ENCODE measurements at regions not wholly inside any gene's neighbourhood (a gene's known extent, or its start where the extent isn't known, plus 50 kb on each side); places are given as distances from the start of the nearest gene placed in this dataset.

DNA sequence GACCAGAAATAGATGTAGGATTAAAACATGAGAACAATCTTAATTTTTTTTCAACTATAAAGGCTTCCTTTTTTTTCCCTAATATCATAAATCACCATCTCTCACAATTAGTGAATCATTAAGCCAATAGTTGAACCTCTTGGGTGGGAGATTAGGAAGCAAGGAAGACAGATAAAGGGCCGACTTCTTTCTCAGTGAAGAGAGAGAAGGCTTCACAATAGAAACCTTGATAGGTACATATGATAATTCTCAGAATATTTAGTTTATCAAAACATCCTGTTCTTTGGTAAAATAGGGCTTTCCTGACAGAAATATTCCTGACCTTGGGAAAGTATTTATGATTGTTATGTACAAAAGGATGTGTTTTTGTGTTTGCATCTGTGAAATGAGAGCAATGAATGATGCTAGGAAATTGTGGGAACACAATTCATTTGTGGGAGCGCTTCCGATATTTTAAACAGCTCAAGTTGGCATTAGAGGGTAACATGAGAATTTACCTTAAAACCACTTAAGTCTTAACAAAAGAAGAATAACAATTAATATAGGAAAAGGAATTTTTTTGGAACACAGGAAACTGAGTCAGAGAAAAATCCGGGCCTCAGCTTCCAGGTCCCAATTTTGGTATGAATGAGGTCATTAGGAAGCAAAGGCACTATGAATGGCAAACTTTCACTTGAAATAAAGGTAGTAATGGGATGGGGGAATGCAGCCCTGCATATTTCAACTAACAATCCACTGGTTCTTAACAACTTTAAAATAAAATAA lies 263.2 kb upstream of the TGFBR2 start:
- Mint-ChIP-seq H3K4me3 (no peak overlapping the region), H3K27me3 (ENCODE audit: low read depth in 3 of 3) (peaks cover 0 to 1% (median 0%) of the 10 kb centered on the region in 3 donors), H3K4me1 (no peaks in the 10 kb centered on the region), H3K27ac (no peak overlapping the region), H3K36me3 (no peaks in the 10 kb centered on the region), H3K9me3 (no peaks in the 10 kb centered on the region)
- H4K20me1 ChIP-seq (ENCODE audit: insufficient read depth, low read length) = no peaks in the 10 kb centered on the region
- H3K27me3 ChIP-seq (ENCODE audit: control insufficient read depth in 2 of 2, insufficient read depth in 2 of 2, low read length in 2 of 2) = no peaks in the 10 kb centered on the region
- WGBS (ENCODE audit: insufficient coverage) = no CpG with 5 or more reads among the region's 4 CpGs
- H3K4me2 ChIP-seq (replicated peaks; ENCODE audit: extremely low read depth, low read length, poor library complexity, severe bottlenecking) = no peak overlapping the region
- TF ChIP-seq, protein P1, sequence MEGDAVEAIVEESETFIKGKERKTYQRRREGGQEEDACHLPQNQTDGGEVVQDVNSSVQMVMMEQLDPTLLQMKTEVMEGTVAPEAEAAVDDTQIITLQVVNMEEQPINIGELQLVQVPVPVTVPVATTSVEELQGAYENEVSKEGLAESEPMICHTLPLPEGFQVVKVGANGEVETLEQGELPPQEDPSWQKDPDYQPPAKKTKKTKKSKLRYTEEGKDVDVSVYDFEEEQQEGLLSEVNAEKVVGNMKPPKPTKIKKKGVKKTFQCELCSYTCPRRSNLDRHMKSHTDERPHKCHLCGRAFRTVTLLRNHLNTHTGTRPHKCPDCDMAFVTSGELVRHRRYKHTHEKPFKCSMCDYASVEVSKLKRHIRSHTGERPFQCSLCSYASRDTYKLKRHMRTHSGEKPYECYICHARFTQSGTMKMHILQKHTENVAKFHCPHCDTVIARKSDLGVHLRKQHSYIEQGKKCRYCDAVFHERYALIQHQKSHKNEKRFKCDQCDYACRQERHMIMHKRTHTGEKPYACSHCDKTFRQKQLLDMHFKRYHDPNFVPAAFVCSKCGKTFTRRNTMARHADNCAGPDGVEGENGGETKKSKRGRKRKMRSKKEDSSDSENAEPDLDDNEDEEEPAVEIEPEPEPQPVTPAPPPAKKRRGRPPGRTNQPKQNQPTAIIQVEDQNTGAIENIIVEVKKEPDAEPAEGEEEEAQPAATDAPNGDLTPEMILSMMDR (IDR thresholded peaks at IDR 0.05) = no peak
- H3K9ac ChIP-seq (ENCODE audit: insufficient read depth, low read length, poor library complexity, severe bottlenecking) = no peak overlapping the region
- no peak overlapping the region for H3K27ac ChIP-seq (ENCODE audit: low read depth in 1 of 2, low read length in 2 of 2)
- no peaks in the 10 kb centered on the region for H3K36me3 ChIP-seq (replicated peaks in 1 of 2; ENCODE audit: control insufficient read depth in 1 of 2, insufficient read depth in 2 of 2, low read length in 2 of 2)
- intact Hi-C loops (cut with micrococcal nuclease) = no loop called here
- no peak for DNase-seq
- no peak overlapping the region for H3K4me3 ChIP-seq (replicated peaks in 1 of 3; ENCODE audit: low read depth in 2 of 3, low read length in 3 of 3)
- no peaks in the 10 kb centered on the region for H3K79me2 ChIP-seq (ENCODE audit: insufficient read depth, low read length)
- H2AFZ ChIP-seq (ENCODE audit: insufficient read depth, low read depth, low read length, poor library complexity, severe bottlenecking) = no peak overlapping the region
- no peaks in the 10 kb centered on the region for H3K4me1 ChIP-seq (ENCODE audit: control insufficient read depth in 1 of 2, insufficient read depth in 2 of 2, low read length in 2 of 2)
- H3K9me3 ChIP-seq (replicated peaks in 1 of 2; ENCODE audit: control insufficient read depth in 1 of 2, insufficient read depth in 1 of 2, low read length in 2 of 2) = no peaks in the 10 kb centered on the region

DNA sequence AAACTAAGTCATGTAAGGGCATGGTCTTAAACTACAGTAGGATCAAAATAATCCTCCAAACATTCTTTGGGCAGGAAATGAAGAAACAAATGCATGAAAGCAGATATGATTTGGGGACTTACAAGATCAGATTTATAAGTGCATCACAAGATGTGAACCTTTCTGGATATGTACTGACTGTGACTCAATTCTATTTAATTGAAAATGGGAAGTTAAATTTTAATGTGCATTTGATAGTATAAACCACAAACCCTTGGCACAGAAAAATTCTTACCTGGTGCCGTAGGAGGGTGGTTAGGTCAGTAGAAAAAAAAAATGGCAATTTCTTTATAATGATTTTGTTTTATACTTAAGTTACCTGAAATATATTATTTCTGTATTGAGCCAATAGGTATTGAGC lies 262.5 kb upstream of the TGFBR2 start:
- no peak for DNase-seq
- Mint-ChIP-seq H3K27me3 (ENCODE audit: low read depth in 3 of 3) (peaks cover 0 to 1% (median 0%) of the 10 kb centered on the region in 3 donors), H3K36me3 (no peaks in the 10 kb centered on the region), H3K27ac (no peak overlapping the region), H3K4me3 (no peak overlapping the region), H3K9me3 (no peaks in the 10 kb centered on the region), H3K4me1 (no peaks in the 10 kb centered on the region)
- H4K20me1 ChIP-seq (ENCODE audit: insufficient read depth, low read length) = no peaks in the 10 kb centered on the region
- no peak overlapping the region for H3K9ac ChIP-seq (ENCODE audit: insufficient read depth, low read length, poor library complexity, severe bottlenecking)
- no peaks in the 10 kb centered on the region for H3K79me2 ChIP-seq (ENCODE audit: insufficient read depth, low read length)
- H3K36me3 ChIP-seq (replicated peaks in 1 of 2; ENCODE audit: control insufficient read depth in 1 of 2, insufficient read depth in 2 of 2, low read length in 2 of 2) = no peaks in the 10 kb centered on the region
- no peak overlapping the region for H3K4me3 ChIP-seq (replicated peaks in 1 of 3; ENCODE audit: low read depth in 2 of 3, low read length in 3 of 3)
- H3K4me1 ChIP-seq (ENCODE audit: control insufficient read depth in 1 of 2, insufficient read depth in 2 of 2, low read length in 2 of 2) = no peaks in the 10 kb centered on the region
- H2AFZ ChIP-seq (ENCODE audit: insufficient read depth, low read depth, low read length, poor library complexity, severe bottlenecking) = no peak overlapping the region
- no peaks in the 10 kb centered on the region for H3K27me3 ChIP-seq (ENCODE audit: control insufficient read depth in 2 of 2, insufficient read depth in 2 of 2, low read length in 2 of 2)
- WGBS (ENCODE audit: insufficient coverage) = no CpG with 5 or more reads among the region's 1 CpG
- no peaks in the 10 kb centered on the region for H3K9me3 ChIP-seq (replicated peaks in 1 of 2; ENCODE audit: control insufficient read depth in 1 of 2, insufficient read depth in 1 of 2, low read length in 2 of 2)
- intact Hi-C loops (cut with micrococcal nuclease) = no loop called here
- H3K27ac ChIP-seq (ENCODE audit: low read depth in 1 of 2, low read length in 2 of 2) = no peak overlapping the region
- TF ChIP-seq, protein P1 (IDR thresholded peaks at IDR 0.05) = no peak
- no peak overlapping the region for H3K4me2 ChIP-seq (replicated peaks; ENCODE audit: extremely low read depth, low read length, poor library complexity, severe bottlenecking)

All from CD14-positive monocyte (primary cell).